ENCODE measurements at regions not wholly inside any gene's neighbourhood (a gene's known extent, or its start where the extent isn't known, plus 50 kb on each side); places are given as distances from the start of the nearest gene placed in this dataset.
"Not testable (repeated sequence)": the region's sequence is repeated elsewhere in the genome, so short reads cannot be mapped to it uniquely, and the experiment has no call there.

- DNase-seq (ENCODE audit: low read depth, low spot score), result no peak
Measured at GRCh38 chr22:49702068-49702397, 125.6 kb downstream of the BRD1 start.

GRCh38 chr22:49701380-49702067, 126.1 kb downstream of the BRD1 start:
- no peaks in the 10 kb centered on the region for H3K9me3 ChIP-seq (ENCODE audit: low read depth, low read length)
- peak overlapping the region; percentile 43 for H3K9ac ChIP-seq (ENCODE audit: insufficient read length)
- DNase-seq (ENCODE audit: low read depth, low spot score), result peak; percentile 39
- H3K36me3 ChIP-seq (ENCODE audit: insufficient read depth, low read length), result no peaks in the 10 kb centered on the region
- H3K4me3 ChIP-seq, result peak overlapping the region; percentile 74
- H3K27ac ChIP-seq, result 0 out of 2 replicates have a peak overlapping the region, but pooled peaks have one; percentile 38
- TF ChIP-seq POLR2AphosphoS5 (IDR thresholded peaks at IDR 0.05; ENCODE audit: borderline replicate concordance, low read depth, low read length) (no peak), EZH2 (IDR thresholded peaks at IDR 0.05) (no peak), FOXP2 (optimal IDR thresholded peaks at IDR 0.05; ENCODE audit: control extremely low read depth, extremely low read length, insufficient read depth) (no peak)

More at GRCh38 chr22:49702068-49702397, 125.6 kb downstream of the BRD1 start:
- H3K9ac ChIP-seq (ENCODE audit: insufficient read length), result peak overlapping the region; percentile 43
- H3K9me3 ChIP-seq (ENCODE audit: low read depth, low read length), result no peaks in the 10 kb centered on the region
- no peak for TF ChIP-seq FOXP2 (optimal IDR thresholded peaks at IDR 0.05; ENCODE audit: control extremely low read depth, extremely low read length, insufficient read depth)
- no peak for TF ChIP-seq EZH2 (IDR thresholded peaks at IDR 0.05)
- no peak for TF ChIP-seq POLR2AphosphoS5 (IDR thresholded peaks at IDR 0.05; ENCODE audit: borderline replicate concordance, low read depth, low read length)
- H3K27ac ChIP-seq, result 0 out of 2 replicates have a peak overlapping the region, but pooled peaks have one; percentile 38
- peak overlapping the region; percentile 74 for H3K4me3 ChIP-seq
- H3K36me3 ChIP-seq (ENCODE audit: insufficient read depth, low read length), result no peaks in the 10 kb centered on the region

GRCh38 chr22:49699928-49700498, 127.7 kb downstream of the BRD1 start:
- Histone ChIP-seq H3K9ac (ENCODE audit: insufficient read length) (no peak overlapping the region), H3K36me3 (ENCODE audit: insufficient read depth, low read length) (no peaks in the 10 kb centered on the region), H3K4me3 (no peak overlapping the region), H3K9me3 (ENCODE audit: low read depth, low read length) (no peaks in the 10 kb centered on the region), H3K27ac (no peak overlapping the region)
- DNase-seq (ENCODE audit: low read depth, low spot score), result no peak
- TF ChIP-seq EZH2 (IDR thresholded peaks at IDR 0.05) (no peak), POLR2AphosphoS5 (IDR thresholded peaks at IDR 0.05; ENCODE audit: borderline replicate concordance, low read depth, low read length) (no peak), FOXP2 (optimal IDR thresholded peaks at IDR 0.05; ENCODE audit: control extremely low read depth, extremely low read length, insufficient read depth) (no peak)

- Histone ChIP-seq H3K27ac (no peak overlapping the region), H3K36me3 (ENCODE audit: insufficient read depth, low read length) (no peaks in the 10 kb centered on the region), H3K9ac (ENCODE audit: insufficient read length) (no peak overlapping the region), H3K4me3 (no peak overlapping the region), H3K9me3 (ENCODE audit: low read depth, low read length) (no peaks in the 10 kb centered on the region)
- no peak for DNase-seq (ENCODE audit: low read depth, low spot score)
- TF ChIP-seq FOXP2 (optimal IDR thresholded peaks at IDR 0.05; ENCODE audit: control extremely low read depth, extremely low read length, insufficient read depth), result no peak
- no peak for TF ChIP-seq POLR2AphosphoS5 (IDR thresholded peaks at IDR 0.05; ENCODE audit: borderline replicate concordance, low read depth, low read length)
- TF ChIP-seq EZH2 (IDR thresholded peaks at IDR 0.05), result no peak
Measured at GRCh38 chr22:49699476-49699875, 128.2 kb downstream of the BRD1 start.

- H3K4me3 ChIP-seq; H3K9ac ChIP-seq (ENCODE audit: insufficient read length); H3K27ac ChIP-seq; DNase-seq (ENCODE audit: low read depth, low spot score); H3K36me3 ChIP-seq (ENCODE audit: insufficient read depth, low read length); H3K9me3 ChIP-seq (ENCODE audit: low read depth, low read length): not testable (repeated sequence)
Measured at GRCh38 chr22:49698616-49699015, 129.1 kb downstream of the BRD1 start.

- no peak for DNase-seq (ENCODE audit: low read depth, low spot score)
- no peak for TF ChIP-seq FOXP2 (optimal IDR thresholded peaks at IDR 0.05; ENCODE audit: control extremely low read depth, extremely low read length, insufficient read depth)
- no peak for TF ChIP-seq EZH2 (IDR thresholded peaks at IDR 0.05)
- TF ChIP-seq POLR2AphosphoS5 (IDR thresholded peaks at IDR 0.05; ENCODE audit: borderline replicate concordance, low read depth, low read length), result no peak
- Histone ChIP-seq H3K9ac (ENCODE audit: insufficient read length) (no peak overlapping the region), H3K9me3 (ENCODE audit: low read depth, low read length) (no peaks in the 10 kb centered on the region), H3K4me3 (no peak overlapping the region), H3K27ac (no peak overlapping the region), H3K36me3 (ENCODE audit: insufficient read depth, low read length) (no peaks in the 10 kb centered on the region)
Measured at GRCh38 chr22:49697047-49697446, 130.6 kb downstream of the BRD1 start.

- Histone ChIP-seq H3K27ac (no peak overlapping the region), H3K4me3 (no peak overlapping the region), H3K36me3 (ENCODE audit: insufficient read depth, low read length) (no peaks in the 10 kb centered on the region), H3K9me3 (ENCODE audit: low read depth, low read length) (no peaks in the 10 kb centered on the region), H3K9ac (ENCODE audit: insufficient read length) (no peak overlapping the region)
- no peak for TF ChIP-seq POLR2AphosphoS5 (IDR thresholded peaks at IDR 0.05; ENCODE audit: borderline replicate concordance, low read depth, low read length)
- TF ChIP-seq EZH2 (IDR thresholded peaks at IDR 0.05), result no peak
- no peak for TF ChIP-seq FOXP2 (optimal IDR thresholded peaks at IDR 0.05; ENCODE audit: control extremely low read depth, extremely low read length, insufficient read depth)
- no peak for DNase-seq (ENCODE audit: low read depth, low spot score)
Measured at GRCh38 chr22:49694462-49695260, 133.0 kb downstream of the BRD1 start.

- no peak for DNase-seq (ENCODE audit: low read depth, low spot score)
- H3K9ac ChIP-seq (ENCODE audit: insufficient read length), result no peak overlapping the region
- H3K9me3 ChIP-seq (ENCODE audit: low read depth, low read length), result no peaks in the 10 kb centered on the region
- H3K36me3 ChIP-seq (ENCODE audit: insufficient read depth, low read length), result no peaks in the 10 kb centered on the region
- TF ChIP-seq POLR2AphosphoS5 (IDR thresholded peaks at IDR 0.05; ENCODE audit: borderline replicate concordance, low read depth, low read length) (no peak), EZH2 (IDR thresholded peaks at IDR 0.05) (no peak), FOXP2 (optimal IDR thresholded peaks at IDR 0.05; ENCODE audit: control extremely low read depth, extremely low read length, insufficient read depth) (no peak)
- no peak overlapping the region for H3K4me3 ChIP-seq
- no peak overlapping the region for H3K27ac ChIP-seq
Measured at GRCh38 chr22:49693848-49694247, 133.8 kb downstream of the BRD1 start.
